ENCODE measurements at regions not wholly inside any gene's neighbourhood (a gene's known extent, or its start where the extent isn't known, plus 50 kb on each side); places are given as distances from the start of the nearest gene placed in this dataset.
A peak's percentile ranks its signal among the peaks of the same experiment; 100 is the strongest.

GRCh38 chr10:128631801-128632241, 505.6 kb upstream of the MKI67 start:
- no peaks in the 10 kb centered on the region for H3K9me3 Mint-ChIP-seq
- H3K4me1 Mint-ChIP-seq: peaks cover 36% of the 10 kb centered on the region
- TF ChIP-seq, protein P1, sequence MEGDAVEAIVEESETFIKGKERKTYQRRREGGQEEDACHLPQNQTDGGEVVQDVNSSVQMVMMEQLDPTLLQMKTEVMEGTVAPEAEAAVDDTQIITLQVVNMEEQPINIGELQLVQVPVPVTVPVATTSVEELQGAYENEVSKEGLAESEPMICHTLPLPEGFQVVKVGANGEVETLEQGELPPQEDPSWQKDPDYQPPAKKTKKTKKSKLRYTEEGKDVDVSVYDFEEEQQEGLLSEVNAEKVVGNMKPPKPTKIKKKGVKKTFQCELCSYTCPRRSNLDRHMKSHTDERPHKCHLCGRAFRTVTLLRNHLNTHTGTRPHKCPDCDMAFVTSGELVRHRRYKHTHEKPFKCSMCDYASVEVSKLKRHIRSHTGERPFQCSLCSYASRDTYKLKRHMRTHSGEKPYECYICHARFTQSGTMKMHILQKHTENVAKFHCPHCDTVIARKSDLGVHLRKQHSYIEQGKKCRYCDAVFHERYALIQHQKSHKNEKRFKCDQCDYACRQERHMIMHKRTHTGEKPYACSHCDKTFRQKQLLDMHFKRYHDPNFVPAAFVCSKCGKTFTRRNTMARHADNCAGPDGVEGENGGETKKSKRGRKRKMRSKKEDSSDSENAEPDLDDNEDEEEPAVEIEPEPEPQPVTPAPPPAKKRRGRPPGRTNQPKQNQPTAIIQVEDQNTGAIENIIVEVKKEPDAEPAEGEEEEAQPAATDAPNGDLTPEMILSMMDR (conservative IDR thresholded peaks at IDR 0.05): peak; percentile 70
- no peaks in the 10 kb centered on the region for H3K36me3 Mint-ChIP-seq (ENCODE audit: low read depth)
- H3K27ac Mint-ChIP-seq (ENCODE audit: unreplicated experiment): no peak overlapping the region
- DNase-seq (ENCODE audit: low read depth, low spot score): no peak
- H3K4me3 Mint-ChIP-seq: no peak overlapping the region
- no peaks in the 10 kb centered on the region for H3K27me3 Mint-ChIP-seq (ENCODE audit: low read depth)

DNA sequence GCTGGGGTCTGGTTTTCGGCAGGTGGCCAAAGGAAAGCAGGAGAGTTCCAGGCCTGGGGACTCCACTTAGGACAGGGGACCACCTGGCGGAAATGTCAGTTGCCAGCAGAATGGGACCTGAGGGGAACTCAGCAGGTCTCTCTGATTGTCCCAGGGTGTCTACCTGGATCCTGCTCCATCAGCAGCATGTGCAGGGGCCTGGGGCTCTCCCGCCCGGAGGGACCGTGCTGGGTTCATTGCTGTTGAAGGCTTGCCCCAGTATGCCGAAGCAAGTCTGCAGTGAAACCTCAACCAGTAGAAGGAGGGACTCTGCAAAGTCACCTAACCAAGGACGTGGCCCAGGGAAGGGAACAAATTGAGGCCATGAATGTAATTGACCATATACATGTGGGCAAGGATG, 506.5 kb upstream of the MKI67 start:
- no peak overlapping the region for H3K4me3 Mint-ChIP-seq
- TF ChIP-seq, protein P1 (conservative IDR thresholded peaks at IDR 0.05): no peak

DNA sequence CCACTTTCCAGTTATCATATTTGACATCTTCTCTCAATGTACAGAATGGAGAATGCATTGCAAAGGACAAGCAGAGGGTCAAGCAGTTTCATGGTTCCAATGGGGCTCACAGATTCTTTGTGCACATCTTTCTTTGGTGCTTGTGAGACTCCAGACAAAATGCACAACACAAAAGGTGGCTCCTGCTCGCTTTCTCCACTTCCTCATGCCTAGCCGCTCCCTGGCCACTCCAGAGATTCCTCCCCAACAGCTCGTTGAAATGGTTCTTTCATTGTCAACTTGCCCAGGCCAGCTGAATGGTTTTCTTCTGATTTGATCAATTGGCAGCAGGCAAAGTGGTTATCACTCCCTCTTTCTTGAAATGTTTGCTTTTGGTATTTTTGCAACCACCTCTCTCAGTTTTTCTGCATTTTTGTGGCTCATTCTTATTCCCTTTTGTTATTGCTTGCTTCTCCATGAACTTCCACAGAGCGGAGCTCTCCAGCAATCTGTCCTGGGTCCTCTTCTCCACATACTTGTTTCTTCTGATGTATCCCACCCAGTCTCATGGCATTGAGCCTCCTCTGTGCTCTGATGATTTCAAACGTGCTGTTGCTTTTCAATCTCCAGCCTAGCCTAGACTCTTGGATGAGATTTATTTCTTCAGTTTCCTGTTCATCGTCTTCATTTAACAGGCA, 507.8 kb upstream of the MKI67 start:
- no peak overlapping the region for H3K27ac Mint-ChIP-seq (ENCODE audit: unreplicated experiment)
- peaks cover 2% of the 10 kb centered on the region for H3K36me3 Mint-ChIP-seq (ENCODE audit: low read depth)
- peaks cover 31% of the 10 kb centered on the region for H3K4me1 Mint-ChIP-seq
- H3K27me3 Mint-ChIP-seq (ENCODE audit: low read depth): no peaks in the 10 kb centered on the region
- TF ChIP-seq, protein P1 (conservative IDR thresholded peaks at IDR 0.05): peak; percentile 30
- no peaks in the 10 kb centered on the region for H3K9me3 Mint-ChIP-seq
- no peak for DNase-seq (ENCODE audit: low read depth, low spot score)
- H3K4me3 Mint-ChIP-seq: no peak overlapping the region

More for the DNA sequence above, 506.5 kb upstream of the MKI67 start:
- Mint-ChIP-seq H3K4me1 (peaks cover 36% of the 10 kb centered on the region), H3K9me3 (no peaks in the 10 kb centered on the region), H3K27me3 (ENCODE audit: low read depth) (no peaks in the 10 kb centered on the region), H3K27ac (ENCODE audit: unreplicated experiment) (no peak overlapping the region), H3K36me3 (ENCODE audit: low read depth) (no peaks in the 10 kb centered on the region)
- no peak for DNase-seq (ENCODE audit: low read depth, low spot score)

DNA sequence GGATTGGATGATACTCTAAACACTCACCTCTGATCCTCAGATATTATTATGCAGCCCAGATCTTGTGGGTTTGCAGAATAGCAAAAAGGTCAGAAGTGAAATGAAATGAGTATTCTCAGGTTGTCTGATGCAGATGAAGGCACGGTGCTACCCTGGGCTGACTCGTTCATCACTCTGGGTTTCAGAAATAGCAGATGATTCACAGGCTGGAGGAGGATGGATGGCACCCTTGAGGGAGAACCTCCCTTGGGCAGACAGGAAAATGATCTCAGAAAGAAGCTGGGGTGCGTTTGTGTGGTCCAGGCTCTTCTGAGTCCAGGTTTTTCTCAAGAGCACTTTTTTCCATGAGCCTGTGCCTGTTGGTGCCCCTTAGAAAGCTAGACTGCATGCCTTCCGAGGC, 515.8 kb upstream of the MKI67 start:
- peaks cover 3% of the 10 kb centered on the region for H3K9me3 Mint-ChIP-seq
- no peak for DNase-seq (ENCODE audit: low read depth, low spot score)
- TF ChIP-seq, protein P1 (conservative IDR thresholded peaks at IDR 0.05): no peak
- no peak overlapping the region for H3K4me3 Mint-ChIP-seq
- no peak overlapping the region for H3K27ac Mint-ChIP-seq (ENCODE audit: unreplicated experiment)
- H3K4me1 Mint-ChIP-seq: no peaks in the 10 kb centered on the region
- peaks cover 2% of the 10 kb centered on the region for H3K36me3 Mint-ChIP-seq (ENCODE audit: low read depth)
- no peaks in the 10 kb centered on the region for H3K27me3 Mint-ChIP-seq (ENCODE audit: low read depth)

DNA sequence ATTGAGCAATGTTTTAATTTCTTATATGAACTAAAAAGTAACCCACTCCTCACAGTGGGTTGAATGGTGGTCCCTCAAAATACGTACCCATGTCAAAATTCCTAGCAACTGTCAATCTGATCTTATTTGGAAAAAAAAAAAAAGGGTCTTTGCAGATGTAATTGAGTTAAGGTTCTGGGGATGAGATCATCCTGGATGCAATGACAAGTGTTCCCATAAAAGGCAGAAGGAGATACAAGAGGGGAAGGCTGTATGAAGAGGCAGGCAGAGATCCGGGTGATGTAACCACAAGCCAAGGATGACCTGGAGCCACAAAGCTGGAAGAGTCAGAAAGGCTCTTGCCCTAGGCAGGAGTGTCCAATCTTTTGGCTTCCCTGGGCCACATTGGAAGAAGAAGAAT, 516.3 kb upstream of the MKI67 start:
- TF ChIP-seq, protein P1 (conservative IDR thresholded peaks at IDR 0.05): no peak
- H3K9me3 Mint-ChIP-seq: peaks cover 3% of the 10 kb centered on the region
- no peak overlapping the region for H3K4me3 Mint-ChIP-seq
- H3K27ac Mint-ChIP-seq (ENCODE audit: unreplicated experiment): no peak overlapping the region
- DNase-seq (ENCODE audit: low read depth, low spot score): no peak
- no peaks in the 10 kb centered on the region for H3K4me1 Mint-ChIP-seq
- H3K36me3 Mint-ChIP-seq (ENCODE audit: low read depth): peaks cover 2% of the 10 kb centered on the region
- H3K27me3 Mint-ChIP-seq (ENCODE audit: low read depth): no peaks in the 10 kb centered on the region

All from neural crest cell (in vitro differentiated cells).